22Rv1 (cell line): ENCODE measurements at regions not wholly inside any gene's neighbourhood (a gene's known extent, or its start where the extent isn't known, plus 50 kb on each side); places are given as distances from the start of the nearest gene placed in this dataset.

ENCODE experiments used
- H3K27ac ChIP-seq: fragments of 450-650 bp; 2 replicates; pipeline ENCODE4 v1.5.1; 2017
- ZFX ChIP-seq: fragments of 450-650 bp; IDR thresholded peaks from 2 replicates; pipeline ENCODE4 v1.6.1; 2017; ENCODE audit warnings: antibody characterized with exemption, borderline replicate concordance
- TF ChIP-seq, protein P1 (sequence below): fragments of 450-650 bp; IDR thresholded peaks from 2 replicates; pipeline ENCODE4 v1.5.1; 2017; ENCODE audit warnings: mild to moderate bottlenecking

DNA sequence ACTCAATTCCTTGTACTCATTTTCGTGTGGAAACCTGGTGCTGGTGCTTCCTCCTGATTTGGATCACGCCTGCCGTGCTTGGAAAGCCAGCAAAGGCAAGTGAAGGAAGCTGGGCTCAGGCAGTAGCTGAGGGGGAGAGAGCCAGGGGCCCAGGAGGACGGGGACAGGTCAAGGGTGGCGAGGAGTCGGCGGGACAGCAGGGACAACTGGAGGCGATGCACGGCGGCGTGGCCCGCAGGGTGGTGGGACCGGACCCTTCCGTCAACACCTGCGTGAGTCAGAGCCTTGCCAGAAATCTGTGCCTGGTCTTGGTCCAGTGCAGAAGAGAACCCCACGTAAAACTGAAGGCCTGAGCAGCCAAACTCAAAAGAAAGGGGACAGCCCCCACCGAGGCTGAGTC, 309.7 kb upstream of the SHH start:
- TF ChIP-seq, protein P1, sequence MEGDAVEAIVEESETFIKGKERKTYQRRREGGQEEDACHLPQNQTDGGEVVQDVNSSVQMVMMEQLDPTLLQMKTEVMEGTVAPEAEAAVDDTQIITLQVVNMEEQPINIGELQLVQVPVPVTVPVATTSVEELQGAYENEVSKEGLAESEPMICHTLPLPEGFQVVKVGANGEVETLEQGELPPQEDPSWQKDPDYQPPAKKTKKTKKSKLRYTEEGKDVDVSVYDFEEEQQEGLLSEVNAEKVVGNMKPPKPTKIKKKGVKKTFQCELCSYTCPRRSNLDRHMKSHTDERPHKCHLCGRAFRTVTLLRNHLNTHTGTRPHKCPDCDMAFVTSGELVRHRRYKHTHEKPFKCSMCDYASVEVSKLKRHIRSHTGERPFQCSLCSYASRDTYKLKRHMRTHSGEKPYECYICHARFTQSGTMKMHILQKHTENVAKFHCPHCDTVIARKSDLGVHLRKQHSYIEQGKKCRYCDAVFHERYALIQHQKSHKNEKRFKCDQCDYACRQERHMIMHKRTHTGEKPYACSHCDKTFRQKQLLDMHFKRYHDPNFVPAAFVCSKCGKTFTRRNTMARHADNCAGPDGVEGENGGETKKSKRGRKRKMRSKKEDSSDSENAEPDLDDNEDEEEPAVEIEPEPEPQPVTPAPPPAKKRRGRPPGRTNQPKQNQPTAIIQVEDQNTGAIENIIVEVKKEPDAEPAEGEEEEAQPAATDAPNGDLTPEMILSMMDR: no peak
- TF ChIP-seq ZFX: no peak
- no peak overlapping the region for H3K27ac ChIP-seq

DNA sequence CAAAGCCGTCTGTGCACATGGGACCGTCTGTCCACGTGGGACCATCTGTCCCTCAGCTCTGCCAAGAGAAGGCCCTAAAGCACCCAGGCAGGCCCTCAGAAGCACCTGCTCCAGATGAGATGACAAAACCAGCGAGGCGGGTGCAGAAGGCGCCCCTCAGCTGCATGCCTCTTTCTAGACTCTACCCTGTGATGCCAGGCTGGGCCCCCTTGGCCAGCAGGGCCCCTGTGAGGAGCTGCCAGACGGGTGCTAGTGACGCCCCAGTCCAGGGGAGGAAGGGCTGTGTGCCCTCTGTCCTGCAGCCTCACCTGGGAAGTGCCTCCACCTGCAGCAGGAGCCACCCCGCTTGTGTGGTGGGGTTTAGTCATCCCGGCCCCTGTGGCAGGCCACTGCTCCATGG, 309.2 kb upstream of the SHH start:
- H3K27ac ChIP-seq: no peak overlapping the region
- TF ChIP-seq ZFX: no peak
- TF ChIP-seq, protein P1: no peak

DNA sequence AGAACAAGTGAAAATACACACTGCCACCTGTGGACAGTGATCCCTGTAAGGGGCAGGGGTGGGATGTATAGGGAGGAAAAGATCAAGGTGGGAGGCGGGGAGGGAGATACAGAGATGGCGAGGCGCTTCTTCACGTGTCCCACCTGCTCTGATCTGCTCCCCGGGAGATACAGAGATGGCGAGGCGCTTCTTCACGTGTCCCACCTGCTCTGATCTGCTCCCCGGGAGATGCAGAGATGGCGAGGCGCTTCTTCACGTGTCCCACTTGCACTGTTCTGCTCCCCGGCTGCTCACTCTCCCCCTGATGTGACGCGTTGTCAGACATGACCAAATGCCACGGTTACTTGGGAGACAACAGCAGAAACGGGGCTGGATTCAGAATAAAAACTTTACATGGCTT, 308.3 kb upstream of the SHH start:
- TF ChIP-seq, protein P1: no peak
- TF ChIP-seq ZFX: no peak
- no peak overlapping the region for H3K27ac ChIP-seq

DNA sequence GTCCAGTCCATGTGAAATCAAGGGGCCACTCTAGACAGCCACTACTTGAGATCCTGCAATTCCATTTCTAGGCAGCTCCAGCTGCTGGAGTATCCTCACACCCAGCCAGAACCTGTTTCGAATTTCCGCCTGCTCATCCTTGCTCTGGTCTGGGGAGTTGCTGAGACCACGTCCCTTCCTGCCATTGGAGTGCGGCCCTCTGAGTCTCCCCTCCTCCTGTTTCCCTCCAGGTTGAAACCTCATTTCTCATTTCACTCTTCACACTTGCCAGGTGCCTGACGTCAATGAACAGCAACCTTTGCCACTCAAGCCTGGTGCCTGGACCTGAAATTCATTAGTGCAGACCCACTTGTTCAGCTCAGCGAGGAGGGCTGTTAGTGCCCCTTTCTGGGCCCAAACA, 307.5 kb upstream of the SHH start:
- no peak for TF ChIP-seq ZFX
- TF ChIP-seq, protein P1: no peak
- H3K27ac ChIP-seq: no peak overlapping the region

DNA sequence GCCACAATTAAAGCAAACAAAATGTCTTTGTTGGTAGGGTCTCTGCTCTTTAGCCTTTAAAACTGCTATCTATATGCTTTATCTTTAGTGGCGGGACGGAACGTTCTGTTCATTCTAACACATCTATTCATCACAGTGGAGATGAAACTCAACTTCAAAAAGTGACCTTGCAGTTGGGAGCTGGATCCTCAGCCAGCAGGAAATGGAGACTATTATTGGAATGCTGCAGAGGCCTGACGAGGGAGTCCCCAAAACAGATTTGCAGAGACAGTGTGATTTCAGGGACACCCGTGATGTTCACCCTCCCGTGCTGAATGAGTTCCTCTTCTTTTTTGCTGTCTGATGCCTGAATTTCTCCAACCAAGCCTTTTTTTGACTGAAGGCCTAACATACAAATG, 306.0 kb upstream of the SHH start:
- no peak for TF ChIP-seq ZFX
- TF ChIP-seq, protein P1: no peak
- no peak overlapping the region for H3K27ac ChIP-seq

DNA sequence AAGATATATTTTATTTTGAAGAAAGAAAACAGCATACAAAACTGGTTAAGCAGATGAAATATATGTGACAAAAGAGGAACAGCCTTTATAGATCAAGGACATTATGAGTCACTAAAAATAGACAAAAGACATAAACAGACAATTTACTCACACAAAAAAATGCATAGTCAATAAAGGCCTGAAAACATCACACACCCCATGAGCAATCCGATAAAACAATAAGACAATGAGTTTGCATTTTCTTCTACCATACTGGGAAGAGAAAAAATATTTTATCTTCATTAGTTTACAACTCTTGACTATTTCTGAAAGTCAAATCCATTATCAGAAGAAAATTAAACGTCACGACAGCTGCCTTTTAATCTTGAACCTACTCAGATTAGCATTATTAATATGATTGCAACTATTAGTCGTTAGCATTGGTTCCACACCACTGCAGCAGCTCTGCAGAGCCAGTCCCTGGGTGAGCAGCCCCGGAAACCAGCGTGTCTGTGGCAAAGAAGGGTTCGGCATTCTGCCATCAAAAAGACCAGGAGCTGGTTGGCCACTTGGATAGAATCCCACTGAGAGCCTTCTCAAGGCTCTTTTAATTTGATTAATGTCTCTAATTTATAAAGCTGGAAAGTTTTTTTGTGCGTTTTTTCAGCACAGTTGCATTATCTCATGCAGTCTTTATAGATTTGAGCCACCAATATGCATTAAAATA, 305.4 kb upstream of the SHH start:
- no peak for TF ChIP-seq ZFX
- TF ChIP-seq, protein P1: no peak
- H3K27ac ChIP-seq: no peak overlapping the region

DNA sequence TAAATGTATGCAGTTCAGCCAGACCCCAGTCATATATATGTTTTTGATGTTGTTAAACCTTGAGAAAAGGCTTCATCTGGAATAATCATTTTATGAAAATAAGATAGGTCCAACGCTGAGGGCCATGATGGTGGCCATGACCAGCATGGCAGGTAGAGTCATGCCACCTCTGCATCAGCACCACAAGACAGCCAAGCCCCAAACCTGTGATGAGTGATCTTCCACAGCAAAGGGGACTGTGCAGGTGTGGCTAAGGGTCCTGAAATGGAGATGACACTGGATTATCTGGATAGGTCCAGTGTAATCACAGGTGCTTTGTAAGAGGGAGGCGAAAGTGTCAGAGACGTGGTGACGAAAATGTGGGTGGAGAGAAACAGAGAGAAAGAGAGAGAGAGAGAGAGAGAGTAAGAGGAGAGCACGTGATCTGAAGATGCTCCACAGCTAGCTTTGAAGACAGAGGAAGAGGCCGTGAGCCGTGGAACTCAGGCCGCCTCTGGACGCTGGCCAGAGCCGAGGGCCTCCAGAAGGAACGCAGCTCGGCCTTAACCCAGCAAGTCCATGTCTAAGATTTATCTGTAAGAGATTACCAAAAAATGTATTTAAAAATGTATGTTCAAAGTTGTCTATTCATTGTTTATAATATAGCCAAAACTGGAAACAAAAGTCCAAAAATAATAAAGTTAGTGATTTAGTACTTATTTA, 304.4 kb upstream of the SHH start:
- TF ChIP-seq, protein P1: no peak
- TF ChIP-seq ZFX: no peak
- no peak overlapping the region for H3K27ac ChIP-seq
